ENCODE measurements at regions not wholly inside any gene's neighbourhood (a gene's known extent, or its start where the extent isn't known, plus 50 kb on each side); places are given as distances from the start of the nearest gene placed in this dataset.
A peak's percentile ranks its signal among the peaks of the same experiment; 100 is the strongest.

- no peak for DNase-seq (ENCODE audit: low read depth in 1 of 2, low spot score in 1 of 2)
Measured at GRCh38 chr7:22913158-22913557, 90.5 kb upstream of the TOMM7 start.

- DNase-seq (ENCODE audit: low read depth in 1 of 2, low spot score in 1 of 2): no peak
Measured at GRCh38 chr7:22911889-22912288, 89.2 kb upstream of the TOMM7 start.

GRCh38 chr7:22909917-22910316 lies 87.3 kb upstream of the TOMM7 start:
- no peak for DNase-seq (ENCODE audit: low read depth in 1 of 2, low spot score in 1 of 2)

GRCh38 chr7:22907805-22908204 lies 85.2 kb upstream of the TOMM7 start:
- no peak for DNase-seq (ENCODE audit: low read depth in 1 of 2, low spot score in 1 of 2)

- no peak for DNase-seq (ENCODE audit: low read depth in 1 of 2, low spot score in 1 of 2)
Measured at GRCh38 chr7:22900784-22901183, 78.1 kb upstream of the TOMM7 start.

- no peak for DNase-seq (ENCODE audit: low read depth in 1 of 2, low spot score in 1 of 2)
Measured at GRCh38 chr7:22900101-22900500, 77.5 kb upstream of the TOMM7 start.

GRCh38 chr7:22896917-22897316 lies 74.3 kb upstream of the TOMM7 start:
- no peak for DNase-seq (ENCODE audit: low read depth in 1 of 2, low spot score in 1 of 2)

GRCh38 chr7:22895828-22896165 lies 73.1 kb upstream of the TOMM7 start:
- DNase-seq (ENCODE audit: low read depth in 1 of 2, low spot score in 1 of 2): no peak

GRCh38 chr7:22895140-22895827 lies 72.6 kb upstream of the TOMM7 start:
- DNase-seq (ENCODE audit: low read depth in 1 of 2, low spot score in 1 of 2): no peak

- no peak for DNase-seq (ENCODE audit: low read depth in 1 of 2, low spot score in 1 of 2)
Measured at GRCh38 chr7:22894546-22894945, 71.9 kb upstream of the TOMM7 start.

- DNase-seq (ENCODE audit: low read depth in 1 of 2, low spot score in 1 of 2): no peak
Measured at GRCh38 chr7:22890773-22891172, 68.1 kb upstream of the TOMM7 start.

GRCh38 chr7:22885797-22886261 lies 63.2 kb upstream of the TOMM7 start:
- DNase-seq (ENCODE audit: low read depth in 1 of 2, low spot score in 1 of 2): peak in 1 of 2 donors; percentile 25

- DNase-seq (ENCODE audit: low read depth in 1 of 2, low spot score in 1 of 2): no peak
Measured at GRCh38 chr7:22884911-22885788, 62.5 kb upstream of the TOMM7 start.

- DNase-seq (ENCODE audit: low read depth in 1 of 2, low spot score in 1 of 2): no peak
Measured at GRCh38 chr7:22882106-22882505, 59.5 kb upstream of the TOMM7 start.

- no peak for DNase-seq (ENCODE audit: low read depth in 1 of 2, low spot score in 1 of 2)
Measured at GRCh38 chr7:22879709-22880306, 57.2 kb upstream of the TOMM7 start.

- no peak for DNase-seq (ENCODE audit: low read depth in 1 of 2, low spot score in 1 of 2)
Measured at GRCh38 chr7:22879280-22879679, 56.6 kb upstream of the TOMM7 start.

GRCh38 chr7:22876986-22877729 lies 54.5 kb upstream of the TOMM7 start:
- no peak for DNase-seq (ENCODE audit: low read depth in 1 of 2, low spot score in 1 of 2)

- no peak for DNase-seq (ENCODE audit: low read depth in 1 of 2, low spot score in 1 of 2)
Measured at GRCh38 chr7:22875470-22875869, 52.8 kb upstream of the TOMM7 start.

- DNase-seq (ENCODE audit: low read depth in 1 of 2, low spot score in 1 of 2): no peak
Measured at GRCh38 chr7:22874904-22875303, 52.3 kb upstream of the TOMM7 start.

Measured in activated T-helper 1 cell treated with anti-CD3 and anti-CD28 coated beads, Interleukin-2, amount 50 U/mL, for 16 hours (primary cell).